Neural crest cell (in vitro differentiated cells): ENCODE measurements at regions not wholly inside any gene's neighbourhood (a gene's known extent, or its start where the extent isn't known, plus 50 kb on each side); places are given as distances from the start of the nearest gene placed in this dataset.

Source experiments
- DNase-seq: peaks from one replicate; pipeline ENCODE4 v3.0.0; 2021; ENCODE audit warnings: low read depth, mixed read lengths, low spot score
- H3K27ac Mint-ChIP-seq: one replicate; pipeline ENCODE4 v1.8.0; 2021; ENCODE audit warnings: mild to moderate bottlenecking, mixed read lengths; ENCODE audit not compliant: unreplicated experiment
- H3K27me3 Mint-ChIP-seq: 2 replicates; pipeline ENCODE4 v1.8.0; 2021; ENCODE audit warnings: low read depth, mild to moderate bottlenecking, mixed read lengths
- H3K36me3 Mint-ChIP-seq: 2 replicates; pipeline ENCODE4 v1.8.0; 2021; ENCODE audit warnings: low read depth, mild to moderate bottlenecking, mixed read lengths
- H3K4me1 Mint-ChIP-seq: 2 replicates; pipeline ENCODE4 v1.8.0; 2021; ENCODE audit warnings: mixed read lengths
- H3K4me3 Mint-ChIP-seq: one replicate; pipeline ENCODE4 v1.8.0; 2021; ENCODE audit warnings: mild to moderate bottlenecking, mixed read lengths
- H3K9me3 Mint-ChIP-seq: 2 replicates; pipeline ENCODE4 v1.8.0; 2021; ENCODE audit warnings: mixed read lengths
- TF ChIP-seq, protein P1 (sequence below): fragments of 200-600 bp; sonication (generic); conservative IDR thresholded peaks from 2 replicates; pipeline ENCODE4 v1.5.0; 2021; ENCODE audit warnings: antibody characterized with exemption, mild to moderate bottlenecking

DNA sequence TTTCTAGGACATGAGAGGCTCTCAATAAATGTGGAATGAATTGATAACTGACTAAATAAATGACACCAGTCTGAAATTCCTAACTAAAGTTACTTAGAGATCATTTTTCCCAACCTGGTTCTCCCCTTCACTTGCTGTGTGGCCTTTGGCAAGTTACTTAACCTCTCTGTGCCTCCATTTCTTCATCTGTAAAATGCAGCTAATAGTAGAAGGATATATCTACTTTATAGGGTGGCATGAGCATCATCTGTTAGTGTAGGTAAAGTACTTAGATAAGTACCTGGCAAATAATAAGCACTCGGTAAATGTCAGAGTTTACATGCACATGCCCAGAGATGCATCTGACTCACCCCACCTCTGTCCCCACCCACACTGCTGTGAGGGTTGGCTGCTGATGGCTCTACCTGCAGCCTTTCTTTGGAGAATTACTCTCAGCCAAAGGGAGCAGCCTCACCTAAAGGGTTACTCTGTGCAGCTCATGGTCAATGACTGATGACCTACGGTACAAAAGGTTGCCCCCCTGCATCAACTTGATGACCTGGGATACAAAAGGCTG lies 139.3 kb downstream of the CHIC2 start:
- Mint-ChIP-seq H3K36me3 (no peaks in the 10 kb centered on the region), H3K9me3 (no peaks in the 10 kb centered on the region), H3K27ac (no peak overlapping the region), H3K4me3 (no peak overlapping the region), H3K4me1 (no peaks in the 10 kb centered on the region), H3K27me3 (peaks cover 28% of the 10 kb centered on the region)
- no peak for DNase-seq
- TF ChIP-seq, protein P1, sequence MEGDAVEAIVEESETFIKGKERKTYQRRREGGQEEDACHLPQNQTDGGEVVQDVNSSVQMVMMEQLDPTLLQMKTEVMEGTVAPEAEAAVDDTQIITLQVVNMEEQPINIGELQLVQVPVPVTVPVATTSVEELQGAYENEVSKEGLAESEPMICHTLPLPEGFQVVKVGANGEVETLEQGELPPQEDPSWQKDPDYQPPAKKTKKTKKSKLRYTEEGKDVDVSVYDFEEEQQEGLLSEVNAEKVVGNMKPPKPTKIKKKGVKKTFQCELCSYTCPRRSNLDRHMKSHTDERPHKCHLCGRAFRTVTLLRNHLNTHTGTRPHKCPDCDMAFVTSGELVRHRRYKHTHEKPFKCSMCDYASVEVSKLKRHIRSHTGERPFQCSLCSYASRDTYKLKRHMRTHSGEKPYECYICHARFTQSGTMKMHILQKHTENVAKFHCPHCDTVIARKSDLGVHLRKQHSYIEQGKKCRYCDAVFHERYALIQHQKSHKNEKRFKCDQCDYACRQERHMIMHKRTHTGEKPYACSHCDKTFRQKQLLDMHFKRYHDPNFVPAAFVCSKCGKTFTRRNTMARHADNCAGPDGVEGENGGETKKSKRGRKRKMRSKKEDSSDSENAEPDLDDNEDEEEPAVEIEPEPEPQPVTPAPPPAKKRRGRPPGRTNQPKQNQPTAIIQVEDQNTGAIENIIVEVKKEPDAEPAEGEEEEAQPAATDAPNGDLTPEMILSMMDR = no peak

DNA sequence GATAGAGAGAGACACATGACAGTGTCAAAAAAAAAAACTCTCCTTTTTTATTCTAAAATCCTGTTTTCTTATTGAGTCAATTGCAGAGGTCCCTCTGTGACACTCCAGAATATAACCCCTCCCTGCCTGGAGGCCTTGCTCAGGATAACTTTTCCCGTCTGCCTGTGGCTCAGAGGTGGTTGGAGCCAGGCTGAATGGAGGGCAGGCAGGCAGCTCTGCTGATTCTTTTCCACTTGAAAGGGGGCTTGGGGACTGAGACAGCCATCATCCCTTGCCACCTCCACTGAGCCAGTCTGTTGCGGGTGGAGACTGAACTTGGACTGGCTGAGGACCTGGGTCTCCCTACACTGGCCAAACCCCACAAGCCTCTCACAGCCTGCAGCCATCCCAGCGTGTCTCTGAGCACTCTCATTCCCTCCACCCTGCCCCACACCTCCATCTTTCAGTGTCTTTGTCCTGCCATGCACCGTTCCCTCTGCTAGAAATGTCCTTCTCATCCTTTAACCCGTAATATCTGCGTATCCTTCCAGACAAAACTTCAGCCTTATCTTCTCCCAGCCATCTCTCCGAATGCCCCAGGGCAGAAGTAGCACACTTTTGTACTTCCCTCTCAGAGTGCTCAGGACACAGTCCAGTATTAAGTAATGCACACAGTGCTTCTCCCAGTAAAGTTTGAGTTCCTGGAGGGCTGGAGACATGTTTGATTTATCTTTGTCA lies 139.9 kb downstream of the CHIC2 start:
- no peaks in the 10 kb centered on the region for H3K4me1 Mint-ChIP-seq

GRCh38 chr4:53923921-53924320 lies 140.5 kb downstream of the CHIC2 start:
- no peak for DNase-seq

More for the DNA sequence above, 139.9 kb downstream of the CHIC2 start:
- Mint-ChIP-seq H3K9me3 (no peaks in the 10 kb centered on the region), H3K27ac (no peak overlapping the region), H3K36me3 (no peaks in the 10 kb centered on the region), H3K4me3 (no peak overlapping the region), H3K27me3 (peaks cover 29% of the 10 kb centered on the region)
- TF ChIP-seq, protein P1 = no peak
- no peak for DNase-seq

DNA sequence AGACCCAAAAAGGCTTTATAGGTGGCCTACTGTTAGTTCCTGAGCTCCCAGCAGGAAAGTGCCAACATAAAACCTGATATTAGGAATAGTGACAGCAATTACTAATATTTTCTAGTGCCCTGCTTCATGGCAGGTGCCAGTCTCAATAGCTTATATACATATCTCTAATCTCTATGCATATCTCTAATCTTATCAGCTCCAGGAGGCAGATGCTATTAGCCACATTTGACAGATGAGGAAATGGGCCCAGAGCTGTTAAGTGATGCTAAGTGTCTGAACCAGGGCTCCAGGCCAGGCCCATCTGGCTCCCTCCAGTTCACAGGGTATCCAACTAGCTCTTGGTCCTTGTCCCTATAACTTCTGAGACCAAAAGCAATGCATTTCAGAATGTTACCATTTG lies 142.5 kb downstream of the CHIC2 start:
- Mint-ChIP-seq H3K9me3 (no peaks in the 10 kb centered on the region), H3K4me1 (no peaks in the 10 kb centered on the region), H3K27ac (no peak overlapping the region), H3K27me3 (peaks cover 29% of the 10 kb centered on the region), H3K4me3 (no peak overlapping the region), H3K36me3 (no peaks in the 10 kb centered on the region)
- DNase-seq = no peak
- TF ChIP-seq, protein P1 = no peak

More at GRCh38 chr4:53923921-53924320, 140.5 kb downstream of the CHIC2 start:
- TF ChIP-seq, protein P1 = no peak
- H3K9me3 Mint-ChIP-seq = no peaks in the 10 kb centered on the region
- no peak overlapping the region for H3K27ac Mint-ChIP-seq
- H3K4me1 Mint-ChIP-seq = no peaks in the 10 kb centered on the region
- H3K36me3 Mint-ChIP-seq = no peaks in the 10 kb centered on the region
- no peak overlapping the region for H3K4me3 Mint-ChIP-seq
- H3K27me3 Mint-ChIP-seq = peaks cover 34% of the 10 kb centered on the region

- TF ChIP-seq, protein P1 = no peak
- DNase-seq = no peak
- H3K36me3 Mint-ChIP-seq = no peaks in the 10 kb centered on the region
- H3K4me3 Mint-ChIP-seq = no peak overlapping the region
- no peaks in the 10 kb centered on the region for H3K4me1 Mint-ChIP-seq
- no peaks in the 10 kb centered on the region for H3K9me3 Mint-ChIP-seq
- no peak overlapping the region for H3K27ac Mint-ChIP-seq
- peaks cover 20% of the 10 kb centered on the region for H3K27me3 Mint-ChIP-seq
These were observed 143.5 kb downstream of the CHIC2 start for GRCh38 chr4:53920883-53921282.
